Stimulated activated memory B cell treated with anti-CD40 and anti-IgM and Interleukin-4, amounts not matched to agents 10 μg/mL and 1 μg/mL and 100 μg/mL, for 72 hours (primary cell): ENCODE measurements at regions not wholly inside any gene's neighbourhood (a gene's known extent, or its start where the extent isn't known, plus 50 kb on each side); places are given as distances from the start of the nearest gene placed in this dataset.

Source experiments
- ATAC-seq: fragments of 150-1000 bp; cut with Tn5 transposase; 2 replicates; pipeline ENCODE4 v1.10.0; 2021
- H3K27ac Mint-ChIP-seq: one replicate; pipeline ENCODE4 v1.8.0; 2022; ENCODE audit warnings: mild to moderate bottlenecking, mixed read lengths
- H3K27me3 Mint-ChIP-seq: one replicate; pipeline ENCODE4 v1.8.0; 2022; ENCODE audit warnings: mixed read lengths
- H3K36me3 Mint-ChIP-seq: one replicate; pipeline ENCODE4 v1.8.0; 2022; ENCODE audit warnings: mixed read lengths
- H3K4me1 Mint-ChIP-seq: one replicate; pipeline ENCODE4 v1.8.0; 2022; ENCODE audit warnings: mixed read lengths
- H3K4me3 Mint-ChIP-seq: one replicate; pipeline ENCODE4 v1.8.0; 2022; ENCODE audit warnings: mild to moderate bottlenecking, moderate library complexity, mixed read lengths
- H3K9me3 Mint-ChIP-seq: one replicate; pipeline ENCODE4 v1.8.0; 2022; ENCODE audit warnings: mixed read lengths

DNA sequence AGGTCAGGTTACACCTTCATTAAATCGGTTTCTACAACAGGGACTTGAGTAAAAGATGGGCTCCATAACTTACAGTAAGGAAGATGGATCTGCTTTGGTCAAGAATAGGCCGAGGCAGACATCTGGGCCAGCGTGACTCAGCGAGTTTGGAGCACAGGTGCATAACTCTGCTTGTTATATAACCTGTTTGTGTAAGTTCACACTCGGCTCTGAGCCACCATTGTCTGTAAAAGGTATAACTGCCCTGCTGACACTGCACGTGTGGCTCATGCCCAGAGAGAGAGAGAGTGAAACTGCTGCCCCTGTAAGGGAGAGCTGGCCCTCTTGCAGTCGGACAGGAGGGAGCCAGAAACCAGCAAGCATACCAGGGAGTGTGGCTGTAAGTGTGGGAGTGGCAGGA is 737.9 kb upstream of the SLC35B3 start:
- ATAC-seq, result no peak
- H3K4me1 Mint-ChIP-seq, result no peaks in the 10 kb centered on the region
- H3K27ac Mint-ChIP-seq, result no peak overlapping the region
- no peaks in the 10 kb centered on the region for H3K36me3 Mint-ChIP-seq
- H3K27me3 Mint-ChIP-seq, result no peaks in the 10 kb centered on the region
- H3K4me3 Mint-ChIP-seq, result no peak overlapping the region
- H3K9me3 Mint-ChIP-seq, result peaks cover 3% of the 10 kb centered on the region

DNA sequence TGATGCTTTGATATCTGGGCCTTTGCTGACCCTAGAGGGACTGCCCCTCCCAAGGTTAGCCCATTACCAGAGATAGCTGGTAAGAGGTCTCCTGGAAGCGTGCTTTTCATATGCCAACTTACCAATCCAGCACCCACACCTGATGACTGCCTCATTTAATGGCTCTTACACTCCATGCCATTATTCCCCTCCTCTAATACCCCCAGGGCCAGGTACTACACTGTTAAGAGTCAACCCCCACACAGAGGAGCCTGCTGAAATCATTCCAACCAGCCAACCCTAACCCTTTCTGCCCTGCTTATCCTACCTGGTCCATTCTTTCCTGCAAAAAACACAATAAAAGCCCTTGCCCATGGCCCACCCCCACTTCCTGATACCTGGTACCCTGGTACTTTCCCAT is 736.8 kb upstream of the SLC35B3 start:
- Mint-ChIP-seq H3K4me3 (no peak overlapping the region), H3K4me1 (no peaks in the 10 kb centered on the region), H3K27ac (no peak overlapping the region), H3K36me3 (no peaks in the 10 kb centered on the region), H3K27me3 (no peaks in the 10 kb centered on the region), H3K9me3 (peaks cover 3% of the 10 kb centered on the region)
- ATAC-seq, result no peak

DNA sequence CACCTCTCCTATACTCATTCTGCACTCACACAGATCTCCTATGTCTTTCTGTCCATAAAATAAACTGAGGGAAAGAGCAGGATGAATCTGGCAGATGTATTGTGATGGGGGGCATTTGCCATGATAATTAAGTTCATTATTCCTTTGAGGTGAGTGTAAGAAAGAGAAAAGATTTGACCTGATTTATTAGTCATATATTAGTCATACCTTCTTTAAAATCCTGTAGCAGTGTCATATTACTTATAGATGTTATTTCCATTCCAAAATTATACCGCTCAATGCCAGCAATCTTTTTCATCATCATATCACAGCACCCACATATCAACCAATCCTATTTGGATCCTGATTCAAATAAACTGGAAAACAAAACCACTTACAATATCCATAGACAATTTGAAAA is 733.3 kb upstream of the SLC35B3 start:
- Mint-ChIP-seq H3K36me3 (no peaks in the 10 kb centered on the region), H3K4me3 (no peak overlapping the region), H3K9me3 (peaks cover 3% of the 10 kb centered on the region), H3K27me3 (no peaks in the 10 kb centered on the region), H3K27ac (no peak overlapping the region), H3K4me1 (no peaks in the 10 kb centered on the region)
- ATAC-seq, result no peak

DNA sequence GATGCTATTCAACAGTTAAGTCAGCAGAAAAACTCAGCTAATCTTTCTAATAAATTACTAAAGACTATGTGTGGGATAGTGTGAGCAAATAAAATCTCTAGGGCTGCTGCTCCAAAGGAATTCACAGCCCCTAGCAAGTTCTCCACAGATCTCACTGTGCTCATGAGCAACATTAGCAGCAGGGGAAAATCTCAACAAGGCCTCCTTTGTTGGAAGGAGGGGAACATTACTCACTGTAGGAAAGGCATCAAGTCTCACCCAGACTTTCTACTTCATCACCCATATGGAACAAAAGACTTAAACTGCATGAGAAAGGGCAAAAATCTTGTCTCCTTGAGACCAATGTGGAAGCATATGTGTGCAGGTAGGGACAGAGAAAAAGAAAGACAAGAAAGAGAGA is 726.4 kb upstream of the SLC35B3 start:
- H3K9me3 Mint-ChIP-seq, result peaks cover 14% of the 10 kb centered on the region
- no peak overlapping the region for H3K27ac Mint-ChIP-seq
- H3K27me3 Mint-ChIP-seq, result no peaks in the 10 kb centered on the region
- no peak overlapping the region for H3K4me3 Mint-ChIP-seq
- H3K4me1 Mint-ChIP-seq, result no peaks in the 10 kb centered on the region
- no peak for ATAC-seq
- H3K36me3 Mint-ChIP-seq, result no peaks in the 10 kb centered on the region

DNA sequence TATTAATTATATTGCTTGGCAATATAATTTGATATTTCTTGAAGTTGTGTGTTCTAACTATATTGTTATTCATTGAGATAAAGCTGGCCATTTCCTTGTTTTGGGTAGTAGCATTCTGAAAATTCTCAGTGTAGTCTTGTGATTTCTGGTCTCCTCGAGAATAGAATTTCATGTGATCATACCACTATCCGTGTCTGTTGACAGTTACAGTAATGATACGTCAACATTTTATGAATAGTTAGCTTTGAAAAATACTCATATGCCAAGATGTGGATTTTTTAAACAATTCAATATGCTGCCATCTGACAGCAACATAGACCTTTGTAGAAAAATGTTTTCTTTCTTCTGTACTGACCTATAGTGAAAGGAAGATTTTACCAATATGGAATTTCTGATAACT is 723.7 kb upstream of the SLC35B3 start:
- H3K27ac Mint-ChIP-seq, result no peak overlapping the region
- no peak overlapping the region for H3K4me3 Mint-ChIP-seq
- no peaks in the 10 kb centered on the region for H3K27me3 Mint-ChIP-seq
- ATAC-seq, result no peak
- no peaks in the 10 kb centered on the region for H3K36me3 Mint-ChIP-seq
- H3K9me3 Mint-ChIP-seq, result peaks cover 17% of the 10 kb centered on the region
- H3K4me1 Mint-ChIP-seq, result no peaks in the 10 kb centered on the region

DNA sequence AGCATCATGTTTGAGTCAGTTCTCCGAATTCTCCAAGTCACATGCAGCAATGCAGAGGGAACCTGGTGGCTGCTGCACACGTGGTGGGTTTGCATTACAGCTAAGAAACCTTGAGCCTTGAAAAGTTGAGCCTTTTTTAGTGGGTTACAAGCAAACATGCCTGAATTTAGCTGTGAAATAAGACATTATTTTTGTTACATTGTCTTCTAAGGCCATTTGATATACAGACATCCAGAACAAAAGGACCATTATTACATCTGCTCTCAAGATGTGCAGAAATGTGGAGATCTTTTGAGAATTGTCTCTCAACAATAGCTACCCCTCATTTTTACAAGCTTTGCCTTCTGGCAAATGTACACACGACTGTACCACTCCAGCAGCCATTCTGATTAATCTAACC is 720.5 kb upstream of the SLC35B3 start:
- H3K9me3 Mint-ChIP-seq, result peaks cover 12% of the 10 kb centered on the region
- no peak overlapping the region for H3K27ac Mint-ChIP-seq
- no peak overlapping the region for H3K4me3 Mint-ChIP-seq
- H3K4me1 Mint-ChIP-seq, result no peaks in the 10 kb centered on the region
- no peaks in the 10 kb centered on the region for H3K27me3 Mint-ChIP-seq
- ATAC-seq, result no peak
- no peaks in the 10 kb centered on the region for H3K36me3 Mint-ChIP-seq

DNA sequence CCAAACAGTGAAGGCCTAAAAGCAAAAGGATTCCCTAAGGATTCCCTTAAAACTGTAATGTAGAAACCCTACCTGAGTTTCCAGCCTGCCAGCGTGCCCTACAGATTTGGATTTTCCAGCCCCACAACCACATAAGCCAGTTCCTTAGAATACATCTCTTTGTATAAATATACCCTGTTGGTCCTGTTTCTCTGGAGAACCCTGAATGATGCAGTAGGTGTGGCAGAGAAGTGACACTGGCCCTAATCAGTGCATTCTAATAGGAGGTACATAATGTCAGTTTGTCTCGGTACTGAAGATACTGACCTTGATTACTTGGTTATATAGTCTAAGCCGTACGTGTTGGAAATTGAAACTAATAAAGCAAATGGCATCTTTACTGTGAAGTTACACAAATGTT is 707.8 kb upstream of the SLC35B3 start:
- Mint-ChIP-seq H3K27ac (no peak overlapping the region), H3K9me3 (peaks cover 3% of the 10 kb centered on the region), H3K27me3 (no peaks in the 10 kb centered on the region), H3K36me3 (no peaks in the 10 kb centered on the region), H3K4me3 (no peak overlapping the region), H3K4me1 (no peaks in the 10 kb centered on the region)
- no peak for ATAC-seq

DNA sequence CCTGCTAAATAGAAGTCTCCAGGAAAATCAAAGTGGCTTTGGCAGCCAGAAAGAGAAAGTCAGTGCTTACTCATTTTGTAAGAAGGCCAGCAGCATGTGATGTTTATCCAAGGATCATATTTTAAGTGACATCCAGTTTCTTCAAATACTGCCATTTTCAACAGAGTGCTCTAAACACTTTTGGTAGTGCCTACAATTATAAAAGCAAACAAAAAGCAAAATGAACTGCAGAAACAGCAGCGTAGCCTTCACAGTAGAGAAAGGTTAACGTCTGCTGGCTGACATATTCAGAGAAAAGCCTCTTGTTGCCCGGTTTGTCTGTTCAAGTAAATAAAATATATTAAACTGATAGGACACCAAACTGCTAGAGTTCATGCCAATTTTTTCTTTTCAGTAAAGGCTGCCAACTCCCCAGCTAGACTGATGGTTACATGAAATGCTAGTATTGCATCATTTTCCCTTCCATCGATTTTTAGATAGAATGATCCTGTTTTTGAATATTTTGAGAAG is 705.7 kb upstream of the SLC35B3 start:
- peaks cover 3% of the 10 kb centered on the region for H3K9me3 Mint-ChIP-seq
- H3K27ac Mint-ChIP-seq, result no peak overlapping the region
- no peaks in the 10 kb centered on the region for H3K27me3 Mint-ChIP-seq
- H3K4me3 Mint-ChIP-seq, result no peak overlapping the region
- H3K36me3 Mint-ChIP-seq, result no peaks in the 10 kb centered on the region
- no peaks in the 10 kb centered on the region for H3K4me1 Mint-ChIP-seq
- ATAC-seq, result no peak

DNA sequence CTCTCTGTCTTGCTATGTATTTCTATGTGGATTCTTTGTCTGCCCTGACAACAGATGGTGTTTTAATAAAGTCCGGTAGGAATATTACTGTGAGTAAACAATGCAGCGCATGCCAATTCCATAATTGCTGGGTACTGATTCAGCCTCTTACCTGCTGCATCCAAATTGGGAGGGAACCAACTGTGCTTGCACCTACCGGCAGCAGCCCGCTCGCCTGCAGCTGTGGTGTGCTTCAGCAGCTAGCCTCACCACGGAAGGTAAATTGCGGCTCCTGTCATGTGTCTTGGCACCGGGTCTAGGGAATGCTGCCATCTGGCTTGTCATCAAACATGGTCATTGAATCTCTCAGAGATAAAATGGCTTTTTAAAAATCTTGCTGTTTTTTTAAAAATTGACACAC is 704.8 kb upstream of the SLC35B3 start:
- no peaks in the 10 kb centered on the region for H3K27me3 Mint-ChIP-seq
- H3K4me1 Mint-ChIP-seq, result no peaks in the 10 kb centered on the region
- H3K4me3 Mint-ChIP-seq, result no peak overlapping the region
- no peaks in the 10 kb centered on the region for H3K36me3 Mint-ChIP-seq
- H3K9me3 Mint-ChIP-seq, result peaks cover 3% of the 10 kb centered on the region
- H3K27ac Mint-ChIP-seq, result no peak overlapping the region
- no peak for ATAC-seq

DNA sequence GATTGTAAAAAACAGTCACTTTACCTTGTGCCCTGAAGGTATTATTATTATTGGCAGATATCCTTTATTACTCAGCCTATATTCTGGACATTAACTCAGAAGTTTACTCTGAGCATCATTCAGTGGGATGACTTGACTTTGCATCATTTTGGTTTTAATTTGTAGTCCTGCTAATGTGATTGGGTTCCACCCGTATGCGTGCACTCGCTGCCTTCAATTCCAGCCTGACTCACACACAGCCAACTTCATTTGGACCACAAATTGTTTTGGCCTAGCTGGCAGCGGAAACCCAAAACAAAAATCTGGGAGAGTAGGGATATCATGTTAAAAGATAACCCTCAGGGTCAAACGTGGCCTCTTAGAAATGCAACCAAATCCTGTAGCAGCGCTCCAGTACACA is 704.4 kb upstream of the SLC35B3 start:
- Mint-ChIP-seq H3K27ac (no peak overlapping the region), H3K9me3 (peaks cover 2% of the 10 kb centered on the region), H3K4me1 (no peaks in the 10 kb centered on the region), H3K4me3 (no peak overlapping the region), H3K36me3 (no peaks in the 10 kb centered on the region), H3K27me3 (no peaks in the 10 kb centered on the region)
- ATAC-seq, result no peak

DNA sequence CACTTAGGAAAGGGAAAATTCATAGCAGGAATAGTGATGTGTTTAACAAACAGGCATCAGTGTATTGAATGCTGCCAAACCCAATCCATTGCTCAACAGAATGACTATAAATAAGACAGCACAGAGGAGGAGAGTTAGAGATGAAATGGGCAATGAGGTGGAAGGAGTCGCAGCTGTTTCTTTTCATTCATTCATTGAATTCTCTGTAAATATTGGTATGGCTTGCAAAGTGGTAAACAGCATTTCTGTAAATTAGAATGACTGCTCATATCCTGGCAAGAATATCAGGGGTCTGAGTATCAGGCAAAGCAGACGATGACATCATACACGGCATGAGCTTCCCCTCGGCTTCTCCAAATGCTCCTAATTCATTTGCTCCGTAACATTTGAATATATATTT is 703.6 kb upstream of the SLC35B3 start:
- Mint-ChIP-seq H3K27me3 (no peaks in the 10 kb centered on the region), H3K4me3 (no peak overlapping the region)

DNA sequence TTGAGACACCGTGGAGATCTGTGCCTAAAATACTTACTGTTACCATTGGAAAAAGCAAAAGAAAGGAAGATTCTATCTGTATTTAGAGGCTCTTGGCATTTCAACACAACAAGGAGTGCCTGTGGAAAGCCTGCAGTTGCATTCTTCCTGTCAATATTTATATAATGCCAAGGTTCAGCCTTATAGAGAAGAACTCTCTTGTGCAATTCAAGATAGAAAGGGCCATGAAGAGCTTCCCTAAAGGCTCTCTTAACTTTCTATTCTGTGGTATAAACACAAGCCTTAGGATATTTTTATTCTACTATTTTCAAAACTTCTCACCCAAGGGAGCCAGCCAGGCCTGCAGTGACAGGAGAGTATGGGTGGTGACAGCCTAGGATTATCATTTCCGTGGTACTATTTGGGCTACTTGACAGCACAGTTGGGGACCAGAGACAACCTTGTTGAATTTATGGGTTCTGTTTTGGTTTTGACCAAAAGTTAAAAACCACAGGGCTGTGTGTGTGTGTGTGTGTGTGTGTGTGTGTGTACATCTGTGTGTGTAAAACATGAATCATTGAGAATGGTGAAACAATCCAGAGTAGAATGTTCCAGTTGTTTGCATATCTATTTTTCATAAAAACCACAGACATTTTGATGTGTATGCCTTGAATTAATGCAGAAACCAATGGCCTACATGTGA is 700.9 kb upstream of the SLC35B3 start:
- Mint-ChIP-seq H3K4me1 (no peaks in the 10 kb centered on the region), H3K9me3 (no peaks in the 10 kb centered on the region), H3K4me3 (no peak overlapping the region), H3K27me3 (no peaks in the 10 kb centered on the region), H3K36me3 (no peaks in the 10 kb centered on the region), H3K27ac (no peak overlapping the region)
- no peak for ATAC-seq

More for the DNA sequence above, 703.6 kb upstream of the SLC35B3 start:
- ATAC-seq, result no peak
- Mint-ChIP-seq H3K27ac (no peak overlapping the region), H3K4me1 (no peaks in the 10 kb centered on the region), H3K36me3 (no peaks in the 10 kb centered on the region), H3K9me3 (no peaks in the 10 kb centered on the region)

DNA sequence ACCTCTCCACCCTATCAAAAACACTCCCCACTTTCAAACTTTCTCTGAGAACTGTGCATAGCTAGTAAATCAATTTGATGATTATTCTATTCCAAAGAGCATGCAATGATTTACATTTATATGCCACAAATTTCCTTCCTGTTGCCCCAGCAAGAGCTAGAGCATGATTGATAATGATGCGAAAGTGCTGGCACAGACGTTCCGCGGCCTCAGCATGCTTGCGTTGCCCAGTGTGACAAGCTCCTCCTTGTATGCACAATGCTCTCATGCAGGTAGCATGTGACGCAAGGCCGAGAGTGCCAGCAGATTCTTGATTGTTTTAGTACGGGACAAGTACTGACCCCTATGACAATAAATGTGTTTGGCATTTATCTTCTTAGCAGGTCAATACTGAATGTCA is 696.3 kb upstream of the SLC35B3 start:
- Mint-ChIP-seq H3K27me3 (no peaks in the 10 kb centered on the region), H3K27ac (no peak overlapping the region), H3K4me3 (no peak overlapping the region), H3K9me3 (peaks cover 2% of the 10 kb centered on the region), H3K4me1 (no peaks in the 10 kb centered on the region), H3K36me3 (no peaks in the 10 kb centered on the region)
- no peak for ATAC-seq

DNA sequence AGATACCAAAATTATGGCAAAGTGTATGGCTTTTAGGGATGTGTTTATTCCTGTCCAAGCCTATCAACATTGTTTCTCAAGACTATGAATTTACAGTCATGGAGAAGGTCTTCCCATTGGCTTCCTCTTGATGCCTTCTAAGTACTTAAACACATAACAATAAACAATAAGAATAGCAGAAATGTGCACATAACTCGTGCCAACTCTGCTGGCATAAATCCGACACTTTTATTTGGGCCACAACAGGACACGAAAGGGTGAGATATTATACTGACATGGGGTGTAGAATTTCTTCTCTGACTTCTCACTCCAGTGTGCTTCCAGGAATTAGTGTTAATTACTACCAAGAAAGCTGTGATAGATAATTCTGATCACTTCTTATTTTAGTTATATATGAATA is 695.9 kb upstream of the SLC35B3 start:
- Mint-ChIP-seq H3K27ac (no peak overlapping the region), H3K9me3 (peaks cover 2% of the 10 kb centered on the region), H3K36me3 (no peaks in the 10 kb centered on the region)

DNA sequence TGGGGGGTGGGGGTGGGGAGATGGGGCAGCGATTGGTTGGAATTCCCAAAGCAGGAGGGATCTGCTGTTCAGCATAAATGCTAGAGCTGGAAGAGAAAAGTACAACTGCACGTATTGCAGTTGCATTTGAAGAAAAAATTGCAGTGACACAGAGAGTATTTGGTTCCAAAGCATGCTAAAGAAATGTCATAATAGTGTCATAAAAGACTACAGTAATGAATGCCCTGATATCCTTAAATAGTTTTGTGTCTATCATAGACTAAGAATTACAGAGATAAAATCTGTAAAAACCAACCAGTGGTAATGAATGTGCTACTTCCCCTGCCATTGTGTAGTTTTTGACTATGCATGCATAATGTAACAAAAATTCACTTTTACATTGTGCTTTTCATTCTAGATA is 693.6 kb upstream of the SLC35B3 start:
- Mint-ChIP-seq H3K27me3 (no peaks in the 10 kb centered on the region), H3K27ac (no peak overlapping the region), H3K4me1 (no peaks in the 10 kb centered on the region), H3K9me3 (peaks cover 2% of the 10 kb centered on the region), H3K4me3 (no peak overlapping the region), H3K36me3 (no peaks in the 10 kb centered on the region)
- no peak for ATAC-seq

More for the DNA sequence above, 695.9 kb upstream of the SLC35B3 start:
- Mint-ChIP-seq H3K4me3 (no peak overlapping the region), H3K4me1 (no peaks in the 10 kb centered on the region), H3K27me3 (no peaks in the 10 kb centered on the region)
- no peak for ATAC-seq

DNA sequence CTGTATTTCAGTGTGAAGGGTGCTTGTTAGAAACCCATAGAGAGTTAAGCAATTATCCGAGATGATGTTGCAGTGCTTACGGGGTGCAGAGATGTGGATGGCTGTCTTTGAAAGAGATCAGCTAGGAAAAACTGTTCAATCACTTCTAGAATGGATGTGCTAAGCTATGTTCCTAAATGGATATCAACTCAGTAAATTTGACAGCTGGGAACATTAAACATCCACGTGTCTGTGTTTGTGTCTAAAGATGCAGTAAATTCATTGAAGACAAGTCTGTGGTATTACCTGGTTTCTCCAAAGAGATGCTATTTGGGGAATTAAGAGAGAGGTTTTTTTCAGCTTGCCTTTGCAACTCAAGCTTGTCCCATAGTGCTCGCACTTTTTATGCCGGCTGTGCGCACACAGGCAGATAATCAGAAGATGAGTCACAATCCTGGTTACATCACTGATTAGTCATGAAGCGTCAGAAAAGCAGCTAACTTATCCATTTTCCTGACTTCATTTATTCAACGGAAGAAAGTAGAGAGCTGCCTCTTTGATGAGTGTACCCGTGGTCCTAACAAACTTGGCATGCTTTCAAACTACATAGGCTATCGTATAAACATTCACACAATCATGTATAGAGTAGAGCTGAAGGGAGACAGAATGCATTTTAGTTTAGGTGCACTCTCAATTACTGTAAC is 691.7 kb upstream of the SLC35B3 start:
- ATAC-seq, result no peak
- H3K36me3 Mint-ChIP-seq, result no peaks in the 10 kb centered on the region
- no peak overlapping the region for H3K27ac Mint-ChIP-seq
- H3K27me3 Mint-ChIP-seq, result no peaks in the 10 kb centered on the region
- H3K4me1 Mint-ChIP-seq, result no peaks in the 10 kb centered on the region
- peaks cover 2% of the 10 kb centered on the region for H3K9me3 Mint-ChIP-seq
- H3K4me3 Mint-ChIP-seq, result no peak overlapping the region
